ENCODE measurements at regions not wholly inside any gene's neighbourhood (a gene's known extent, or its start where the extent isn't known, plus 50 kb on each side); places are given as distances from the start of the nearest gene placed in this dataset.

GRCh38 chr16:73831220-73831619, 465.4 kb upstream of the PSMD7 start:
- TF ChIP-seq CTCF (IDR thresholded peaks at IDR 0.05): no peak
- no peak for TF ChIP-seq SIN3A (IDR thresholded peaks at IDR 0.05; ENCODE audit: borderline replicate concordance, insufficient read depth, low read depth, low read length)
- TF ChIP-seq POLR2AphosphoS5 (IDR thresholded peaks at IDR 0.05; ENCODE audit: low read depth, low read length): no peak

All from Panc1 (cell line).